GM11168 (cell line): ENCODE measurements at regions not wholly inside any gene's neighbourhood (a gene's known extent, or its start where the extent isn't known, plus 50 kb on each side); places are given as distances from the start of the nearest gene placed in this dataset.

Experiments
- in situ Hi-C: fragments of 300-500 bp; cut with MboI; formaldehyde crosslinking; loops from one replicate; pipeline ENCODE4 v1.12.0; 2022; ENCODE audit warnings: low sequenced_read_pairs; ENCODE audit not compliant: unreplicated experiment

DNA sequence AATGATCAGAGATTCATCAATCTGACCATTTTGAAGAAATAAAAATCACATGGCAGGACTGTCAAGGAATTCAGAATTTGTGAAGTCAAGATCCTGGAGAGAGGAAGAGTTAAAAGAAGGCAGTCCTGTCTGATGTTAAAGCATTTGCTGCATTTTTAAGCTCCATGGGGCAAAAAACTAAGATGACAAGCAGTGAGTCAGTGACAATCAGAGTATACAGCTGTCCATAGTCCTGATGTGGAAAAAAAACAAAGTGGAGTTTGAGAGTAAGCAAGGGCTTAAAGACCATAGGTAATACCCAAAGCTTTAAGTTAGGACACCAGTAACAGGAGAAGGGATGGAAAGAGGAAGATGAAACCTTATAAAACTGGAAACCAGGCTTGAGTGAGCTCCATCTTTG, 412.7 kb upstream of the ANKRD30A start:
- in situ Hi-C loops = no loop called here

DNA sequence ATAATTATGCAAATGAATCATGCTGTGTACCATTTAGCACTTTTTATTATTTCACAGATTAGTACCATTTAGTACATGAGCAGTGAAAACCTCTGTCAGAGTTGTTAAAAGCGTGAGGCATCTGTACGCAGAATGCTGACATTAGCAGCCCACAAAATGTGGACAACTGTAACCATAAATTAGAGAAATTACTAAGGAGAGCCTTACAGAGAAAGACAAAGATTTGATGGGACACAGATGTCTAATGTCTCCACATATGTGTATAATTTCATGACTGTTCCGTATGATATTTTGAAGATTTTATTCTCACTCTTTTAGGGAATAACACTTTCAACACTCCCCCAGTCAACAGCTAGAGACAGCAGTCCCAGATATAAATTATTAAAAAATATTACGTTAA, 414.0 kb upstream of the ANKRD30A start:
- in situ Hi-C loops = no loop called here

DNA sequence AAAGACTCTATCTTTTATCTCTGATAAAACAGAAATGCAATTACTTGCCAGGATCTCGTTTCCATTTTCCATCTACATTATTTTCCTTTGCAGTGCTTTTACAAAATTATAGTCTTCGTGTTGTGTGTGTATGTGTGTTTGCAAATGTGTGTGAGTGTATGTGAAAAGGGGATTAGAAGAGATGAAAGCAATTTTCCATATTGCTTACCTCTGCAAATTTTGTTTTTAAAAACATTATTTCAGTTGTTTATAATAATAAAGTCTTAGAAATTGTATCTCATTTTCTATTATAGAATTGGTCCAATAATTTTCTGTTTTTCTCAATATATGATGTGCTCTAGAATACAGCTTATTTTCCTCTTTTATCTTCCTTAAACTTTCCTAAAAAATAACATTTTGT, 421.3 kb upstream of the ANKRD30A start:
- in situ Hi-C loops = no loop called here

DNA sequence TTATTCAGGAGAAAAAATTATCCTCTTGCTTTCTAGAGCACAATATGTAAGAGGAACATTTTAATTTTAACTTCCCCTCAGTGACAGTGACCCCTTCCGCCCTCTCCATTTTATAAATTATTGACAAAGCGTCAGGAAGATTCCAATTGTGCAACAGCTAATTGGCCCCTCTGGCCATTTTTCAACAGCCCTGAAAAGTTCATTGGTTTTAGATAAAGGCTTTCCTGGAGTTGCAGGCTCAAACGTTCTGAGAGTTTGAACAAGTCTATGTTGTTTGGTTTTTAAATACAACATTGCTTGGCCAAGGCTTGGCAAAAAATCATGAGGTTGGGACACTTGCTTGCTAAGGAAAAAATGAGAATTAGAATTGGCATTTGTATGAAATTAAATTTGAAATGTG, 422.2 kb upstream of the ANKRD30A start:
- in situ Hi-C loops = no loop called here

DNA sequence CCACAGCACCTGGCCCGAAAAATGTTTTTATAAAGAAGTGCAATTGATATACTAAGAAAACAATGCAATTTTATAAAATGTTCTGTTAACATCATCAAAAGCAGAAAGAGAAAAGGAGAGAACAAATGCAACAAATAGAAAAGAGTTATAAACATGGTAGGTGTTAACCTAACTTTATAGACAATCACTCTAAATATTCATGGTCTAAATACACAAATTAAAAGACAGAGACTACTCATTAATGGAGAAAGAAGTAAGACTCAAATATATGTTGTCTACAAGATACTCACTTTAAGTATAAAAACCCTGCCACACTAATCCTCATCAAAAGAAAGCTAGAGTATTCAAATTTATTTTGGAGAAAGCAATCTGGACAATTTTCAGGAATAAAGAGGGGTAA, 425.3 kb upstream of the ANKRD30A start:
- in situ Hi-C loops = no loop called here

DNA sequence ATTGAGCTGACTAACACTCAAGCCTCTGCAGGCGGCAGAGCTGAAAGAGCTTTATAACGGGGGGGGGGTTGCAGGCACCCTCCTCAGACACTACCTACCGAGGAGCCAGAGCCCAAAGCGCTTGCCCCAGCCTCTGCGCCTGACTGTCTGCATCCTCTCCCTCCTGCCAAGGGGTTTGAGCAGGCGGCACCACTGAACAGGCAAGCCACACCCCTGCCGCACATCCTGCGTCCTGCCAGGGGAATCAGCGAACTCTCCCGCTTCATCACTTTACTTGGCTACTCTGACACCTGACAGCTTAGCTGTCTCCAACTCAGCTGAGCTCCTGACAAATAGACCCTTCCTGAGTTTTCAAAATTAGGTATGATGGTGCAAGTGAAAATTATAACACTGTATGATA, 432.6 kb upstream of the ANKRD30A start:
- in situ Hi-C loops = no loop called here

DNA sequence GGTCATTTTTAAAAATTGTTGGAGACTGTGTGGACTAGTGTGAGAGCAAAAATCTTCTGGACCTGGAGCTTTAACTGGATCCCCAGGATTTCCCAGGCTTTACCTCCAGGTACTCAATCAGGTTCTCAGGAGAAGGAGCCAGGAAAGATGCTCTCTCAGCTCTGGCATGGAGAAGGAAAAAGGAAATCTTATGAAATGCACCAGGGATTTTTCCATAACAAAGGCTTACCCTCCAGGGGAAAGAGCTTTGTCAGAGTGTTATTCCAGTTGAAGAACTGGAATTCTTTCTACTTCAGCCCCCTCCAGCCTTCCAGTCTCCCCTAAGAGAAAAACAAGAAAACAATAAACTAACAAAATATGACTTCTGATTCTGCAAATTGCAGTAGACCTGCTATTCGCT, 436.7 kb upstream of the ANKRD30A start:
- in situ Hi-C loops = no loop called here

DNA sequence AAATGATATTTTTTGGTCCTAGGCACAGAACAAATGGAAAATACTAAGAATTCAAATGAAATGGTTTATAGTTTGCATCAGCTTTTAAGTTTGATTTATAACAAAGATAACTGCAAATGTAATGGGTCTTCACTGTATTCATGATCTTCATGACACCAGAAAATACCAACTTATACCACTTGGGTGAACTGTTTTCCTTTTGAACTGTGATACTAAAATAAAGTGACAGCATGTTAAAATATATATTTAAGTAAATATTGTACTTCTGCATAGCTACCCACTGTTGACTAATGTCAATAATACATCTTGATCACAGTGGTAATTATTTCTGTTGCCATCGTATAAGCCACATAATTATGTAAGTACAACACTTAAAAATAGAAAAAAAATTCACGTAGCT, 442.0 kb upstream of the ANKRD30A start:
- in situ Hi-C loops = no loop called here

- in situ Hi-C loops = no loop called here
Measured at GRCh38 chr10:36681751-36682632, 443.4 kb upstream of the ANKRD30A start.

- in situ Hi-C loops = no loop called here
Measured at GRCh38 chr10:36679554-36679953, 445.8 kb upstream of the ANKRD30A start.

DNA sequence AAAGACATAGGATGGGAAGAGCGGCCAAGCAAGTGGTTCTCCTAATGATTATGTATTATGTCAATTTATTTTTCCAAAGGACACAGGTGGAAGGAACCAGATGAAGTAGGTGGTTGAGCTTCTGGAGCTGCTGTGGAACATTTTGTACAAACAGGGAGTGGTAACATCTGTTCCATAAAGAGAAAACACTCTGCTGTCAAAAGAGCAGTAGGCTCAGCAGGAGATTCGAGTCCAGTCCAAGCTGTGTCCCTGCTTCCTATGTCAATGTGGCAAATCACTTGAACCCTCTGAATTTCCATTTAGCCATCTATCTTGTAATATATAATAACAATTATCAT, 448.0 kb upstream of the ANKRD30A start:
- in situ Hi-C loops = no loop called here

GRCh38 chr10:36676756-36677430, 448.5 kb upstream of the ANKRD30A start:
- in situ Hi-C loops = no loop called here

GRCh38 chr10:36676321-36676720, 449.1 kb upstream of the ANKRD30A start:
- in situ Hi-C loops = no loop called here

DNA sequence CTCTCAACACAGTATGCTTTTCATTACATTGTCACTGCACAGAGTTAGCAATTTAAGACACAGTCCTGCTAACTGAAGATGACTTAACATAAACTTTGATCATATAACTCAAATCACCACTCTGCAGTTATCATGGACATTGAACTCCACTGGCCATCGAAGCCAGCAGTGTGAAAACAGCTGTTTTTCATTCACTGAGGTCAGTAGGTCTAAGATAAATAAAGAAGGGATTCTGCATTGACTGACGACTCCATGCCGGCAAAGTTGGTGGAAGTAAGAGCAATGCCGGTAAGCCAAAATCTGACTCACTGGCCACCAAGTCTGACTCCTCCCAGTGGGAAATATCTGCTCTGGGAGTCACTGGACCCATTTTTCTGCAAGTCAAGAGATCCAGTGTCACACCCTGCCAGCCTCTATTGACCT, 449.9 kb upstream of the ANKRD30A start:
- in situ Hi-C loops = no loop called here

GRCh38 chr10:36671607-36672006, 453.8 kb upstream of the ANKRD30A start:
- in situ Hi-C loops = no loop called here

DNA sequence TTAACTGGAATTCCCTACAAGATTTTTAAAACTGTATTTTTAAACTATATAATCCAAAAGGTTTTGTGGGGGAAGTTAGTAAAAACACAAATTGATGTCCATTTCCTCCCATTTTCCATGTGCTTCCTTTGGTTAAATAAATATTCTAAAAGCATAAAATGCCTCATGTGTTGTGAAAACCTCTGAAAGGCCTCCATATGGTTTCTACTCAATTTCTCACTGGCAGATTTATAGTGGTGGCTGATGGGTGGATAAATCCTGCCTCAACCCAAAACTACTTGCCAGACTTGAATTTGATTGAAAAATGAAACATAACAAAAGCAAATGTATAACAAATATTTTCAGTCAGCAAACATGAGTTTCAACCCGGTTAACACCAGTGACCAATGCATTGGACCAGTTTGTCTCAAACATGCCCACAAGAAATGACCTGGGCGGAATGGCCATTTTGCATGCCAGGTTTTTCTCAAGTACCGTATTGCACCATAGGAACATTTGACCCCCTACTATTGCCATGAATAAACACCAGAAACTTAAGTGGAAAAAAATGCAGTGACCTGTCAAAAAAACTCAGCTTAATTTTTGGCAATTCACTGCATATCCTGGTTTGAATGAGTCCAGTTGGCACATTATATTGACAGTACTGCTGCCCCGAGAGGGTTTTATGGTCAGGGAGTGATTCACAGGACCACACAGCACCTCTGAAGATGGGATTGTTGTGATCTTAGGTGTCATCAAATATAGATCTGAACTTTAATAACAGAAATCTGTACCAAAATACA, 454.6 kb upstream of the ANKRD30A start:
- in situ Hi-C loops = no loop called here

GRCh38 chr10:36669615-36670352, 455.6 kb upstream of the ANKRD30A start:
- in situ Hi-C loops = no loop called here

- in situ Hi-C loops = no loop called here
Measured at GRCh38 chr10:36666451-36666850, 458.9 kb upstream of the ANKRD30A start.

DNA sequence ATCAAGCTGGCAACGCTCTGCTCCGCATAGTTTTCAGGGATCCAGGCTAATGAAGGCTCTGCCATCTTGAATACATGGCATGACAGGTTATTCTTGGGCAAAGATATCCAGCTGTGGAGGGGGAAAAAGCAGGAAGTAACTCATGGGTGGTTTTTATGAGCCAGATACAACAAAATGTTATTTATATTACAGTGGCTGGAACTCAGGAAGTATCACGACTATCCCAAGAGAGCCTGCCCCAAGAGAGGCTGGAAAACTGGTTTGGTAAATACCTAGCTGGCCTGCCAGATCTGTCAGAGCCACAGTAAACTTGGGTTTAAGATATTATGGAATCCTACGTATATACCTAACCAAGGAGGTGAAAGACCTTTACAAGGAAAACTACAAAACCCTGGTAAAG, 462.8 kb upstream of the ANKRD30A start:
- in situ Hi-C loops = no loop called here

DNA sequence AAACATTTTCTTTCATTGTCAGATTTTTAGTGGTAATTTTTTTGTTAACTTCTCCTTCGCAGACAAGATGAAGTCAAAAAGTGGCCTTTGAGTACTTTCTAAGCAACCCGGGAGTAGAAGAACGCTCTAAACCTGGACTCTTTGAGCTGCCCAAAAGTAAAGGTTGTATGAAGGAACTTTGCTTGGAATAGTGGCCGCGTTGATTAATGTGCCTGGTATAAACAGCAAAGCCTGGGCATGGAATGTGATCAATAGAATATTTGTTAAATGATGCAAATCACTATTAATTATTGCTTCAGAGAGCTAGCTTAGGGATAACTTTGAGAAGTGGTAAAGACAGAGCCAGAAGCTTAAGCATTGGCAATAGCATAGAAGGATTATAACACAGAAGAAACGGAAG, 475.1 kb upstream of the ANKRD30A start:
- in situ Hi-C loops = no loop called here
